Loucy (cell line): ENCODE measurements at regions not wholly inside any gene's neighbourhood (a gene's known extent, or its start where the extent isn't known, plus 50 kb on each side); places are given as distances from the start of the nearest gene placed in this dataset.

Source experiments
- EZH2phosphoT487 ChIP-seq: fragments of 200-600 bp; IDR thresholded peaks from 2 replicates; pipeline ENCODE4 v1.6.1; 2018; ENCODE audit warnings: antibody characterized with exemption, mild to moderate bottlenecking, moderate library complexity, borderline replicate concordance
- TF ChIP-seq, protein P1 (sequence below): fragments of 200-600 bp; sonication (generic); conservative IDR thresholded peaks from 2 replicates; pipeline ENCODE4 v1.5.1; 2014; ENCODE audit warnings: mild to moderate bottlenecking, antibody characterized with exemption, low read length

- TF ChIP-seq, protein P1, sequence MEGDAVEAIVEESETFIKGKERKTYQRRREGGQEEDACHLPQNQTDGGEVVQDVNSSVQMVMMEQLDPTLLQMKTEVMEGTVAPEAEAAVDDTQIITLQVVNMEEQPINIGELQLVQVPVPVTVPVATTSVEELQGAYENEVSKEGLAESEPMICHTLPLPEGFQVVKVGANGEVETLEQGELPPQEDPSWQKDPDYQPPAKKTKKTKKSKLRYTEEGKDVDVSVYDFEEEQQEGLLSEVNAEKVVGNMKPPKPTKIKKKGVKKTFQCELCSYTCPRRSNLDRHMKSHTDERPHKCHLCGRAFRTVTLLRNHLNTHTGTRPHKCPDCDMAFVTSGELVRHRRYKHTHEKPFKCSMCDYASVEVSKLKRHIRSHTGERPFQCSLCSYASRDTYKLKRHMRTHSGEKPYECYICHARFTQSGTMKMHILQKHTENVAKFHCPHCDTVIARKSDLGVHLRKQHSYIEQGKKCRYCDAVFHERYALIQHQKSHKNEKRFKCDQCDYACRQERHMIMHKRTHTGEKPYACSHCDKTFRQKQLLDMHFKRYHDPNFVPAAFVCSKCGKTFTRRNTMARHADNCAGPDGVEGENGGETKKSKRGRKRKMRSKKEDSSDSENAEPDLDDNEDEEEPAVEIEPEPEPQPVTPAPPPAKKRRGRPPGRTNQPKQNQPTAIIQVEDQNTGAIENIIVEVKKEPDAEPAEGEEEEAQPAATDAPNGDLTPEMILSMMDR: no peak
- TF ChIP-seq EZH2phosphoT487: no peak
Observed at GRCh38 chr18:41390309-41390708, 564.7 kb upstream of the PIK3C3 start.
